Right lung (tissue), 2 donors: ENCODE measurements at regions not wholly inside any gene's neighbourhood (a gene's known extent, or its start where the extent isn't known, plus 50 kb on each side); places are given as distances from the start of the nearest gene placed in this dataset.
"Not testable (repeated sequence)": the region's sequence is repeated elsewhere in the genome, so short reads cannot be mapped to it uniquely, and the experiment has no call there.

Experiments used
- DNase-seq, 2 donors: peaks; one replicate each; pipeline ENCODE4 v3.0.0-alpha.2; 2013

DNA sequence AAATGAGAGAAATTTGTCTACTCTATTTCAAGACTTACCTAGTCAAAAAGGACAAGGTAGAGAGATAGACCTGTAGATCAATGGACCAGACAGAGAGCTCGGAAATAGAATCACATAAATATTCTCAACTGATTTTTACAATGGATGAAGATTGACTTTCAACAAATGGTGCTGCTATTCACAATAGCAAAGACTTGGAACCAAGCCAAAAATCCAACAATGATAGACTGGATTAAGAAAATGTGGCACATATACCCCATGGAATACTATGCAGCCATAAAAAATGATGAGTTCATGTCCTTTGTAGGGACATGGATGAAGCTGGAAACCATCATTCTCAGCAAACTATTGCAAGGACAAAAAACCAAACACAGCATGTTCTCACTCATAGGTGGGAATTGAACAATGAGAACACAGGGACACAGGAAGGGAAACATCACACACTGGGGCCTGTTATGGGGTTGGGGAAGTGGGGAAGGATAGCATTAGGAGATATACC is 1128.2 kb downstream of the UQCRFS1 start:
- DNase-seq, result not testable (repeated sequence)

DNA sequence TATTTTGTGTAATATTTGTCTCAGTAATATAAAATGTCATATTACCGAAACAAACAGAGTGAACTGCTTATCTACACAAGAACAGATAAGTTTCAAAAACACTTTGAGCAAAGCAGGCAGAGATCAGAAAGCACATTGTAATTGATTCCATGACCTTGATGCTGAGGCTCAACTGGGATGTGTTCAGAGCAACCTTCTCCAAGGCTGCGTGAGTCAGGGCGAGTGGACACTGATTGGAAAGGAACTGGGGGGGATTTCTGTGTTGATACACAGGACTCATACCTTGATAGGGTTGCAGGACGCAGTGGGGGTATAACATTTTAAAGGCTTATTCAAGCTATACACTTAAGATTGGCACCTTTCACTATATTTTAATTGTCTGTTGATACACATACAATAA is 1136.3 kb downstream of the UQCRFS1 start:
- DNase-seq, result no peak

DNA sequence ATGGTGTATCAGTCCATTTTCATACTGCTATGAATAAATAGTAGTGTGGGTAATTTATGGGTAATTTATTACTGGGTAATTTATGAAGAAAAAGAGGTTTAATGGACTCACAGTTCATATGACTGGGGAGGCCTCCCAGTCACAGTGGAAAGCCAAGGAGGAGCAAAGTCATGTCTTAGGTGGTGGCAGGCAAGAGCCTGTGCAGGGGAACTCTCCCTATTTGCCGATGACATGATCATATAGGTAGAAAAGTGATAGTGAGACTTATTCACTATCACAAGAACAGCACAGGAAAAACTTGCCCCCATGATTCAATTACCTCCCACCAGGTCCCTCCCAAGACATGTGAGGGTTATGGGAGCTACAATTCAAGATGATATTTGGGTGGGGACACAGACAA is 1137.7 kb downstream of the UQCRFS1 start:
- DNase-seq, result no peak

DNA sequence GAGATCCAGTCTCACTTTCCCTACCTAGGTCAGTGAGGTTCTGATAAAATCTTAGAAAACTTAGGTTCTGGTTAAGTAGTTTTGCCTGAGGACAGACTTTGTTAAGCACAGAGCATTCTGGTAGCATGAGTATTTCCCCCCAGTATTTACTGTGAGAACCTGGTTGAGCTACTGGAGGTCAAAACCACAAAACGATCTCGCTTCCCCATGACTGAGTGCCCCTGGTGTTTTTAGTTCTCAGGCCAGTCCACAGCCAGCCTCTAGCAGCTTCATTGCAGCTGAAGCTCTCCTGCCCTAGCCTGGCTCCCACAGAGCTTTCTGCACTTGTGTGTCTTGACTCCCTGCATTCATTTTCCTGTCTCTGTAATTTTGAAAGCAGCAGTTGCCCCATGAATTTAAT is 1138.2 kb downstream of the UQCRFS1 start:
- no peak for DNase-seq

DNA sequence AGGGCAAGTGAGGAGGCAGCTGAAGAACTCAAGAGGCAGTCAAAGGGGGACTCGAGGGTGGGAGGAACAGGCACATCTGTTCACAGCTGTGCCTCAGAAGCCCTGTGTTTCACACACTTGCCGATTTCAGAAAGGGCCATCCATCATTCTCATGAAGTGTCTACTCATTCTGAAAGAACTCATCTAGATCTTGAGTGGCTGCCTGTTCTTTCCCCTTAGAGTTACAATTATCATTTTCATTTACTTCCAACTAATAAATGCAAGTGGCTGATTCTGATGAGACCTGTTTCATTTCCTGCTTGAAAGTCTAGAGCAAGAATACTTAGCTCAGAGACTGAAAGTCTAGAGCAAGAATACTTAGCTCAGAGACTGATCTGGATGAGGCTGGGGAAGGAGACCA is 1145.1 kb downstream of the UQCRFS1 start:
- DNase-seq, result no peak

DNA sequence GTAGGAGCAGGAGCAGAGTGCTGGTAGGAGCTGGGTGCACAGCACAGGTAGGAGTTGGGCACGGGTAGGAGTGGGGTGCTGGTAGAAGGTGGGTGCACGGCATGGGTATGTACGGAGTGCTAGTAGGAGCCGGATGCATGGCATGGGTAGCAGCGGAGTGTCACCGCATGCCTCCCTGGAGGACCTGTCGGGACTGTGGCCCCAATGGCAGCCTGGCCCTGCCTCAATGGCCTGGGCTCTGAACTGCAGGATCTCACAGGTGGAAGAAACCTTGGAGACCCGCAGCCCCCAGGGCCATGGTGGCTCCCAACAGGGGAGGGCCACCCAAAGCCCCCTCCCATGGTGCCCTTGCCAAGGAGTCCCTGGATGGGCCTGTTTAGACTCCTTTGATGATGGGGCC is 1146.0 kb downstream of the UQCRFS1 start:
- no peak for DNase-seq

DNA sequence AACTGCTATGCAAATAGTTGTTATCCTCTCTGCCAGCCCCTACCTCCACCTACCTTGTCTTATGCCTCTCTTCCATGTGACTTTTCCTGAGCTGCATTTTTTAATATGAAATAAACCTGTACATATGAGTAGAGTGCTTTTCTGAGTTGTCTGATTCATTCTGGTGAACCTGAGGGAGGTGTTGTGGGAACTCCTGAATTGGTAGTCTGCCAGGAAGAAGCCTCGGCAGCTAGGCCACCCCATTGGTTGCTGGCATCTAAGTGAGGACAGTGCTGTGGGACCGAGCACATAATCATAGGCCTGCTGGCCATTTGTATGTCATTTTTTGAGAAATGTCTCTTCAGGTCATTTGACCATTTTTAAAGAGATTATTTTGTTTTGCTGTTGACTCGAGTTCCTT is 1146.8 kb downstream of the UQCRFS1 start:
- no peak for DNase-seq

DNA sequence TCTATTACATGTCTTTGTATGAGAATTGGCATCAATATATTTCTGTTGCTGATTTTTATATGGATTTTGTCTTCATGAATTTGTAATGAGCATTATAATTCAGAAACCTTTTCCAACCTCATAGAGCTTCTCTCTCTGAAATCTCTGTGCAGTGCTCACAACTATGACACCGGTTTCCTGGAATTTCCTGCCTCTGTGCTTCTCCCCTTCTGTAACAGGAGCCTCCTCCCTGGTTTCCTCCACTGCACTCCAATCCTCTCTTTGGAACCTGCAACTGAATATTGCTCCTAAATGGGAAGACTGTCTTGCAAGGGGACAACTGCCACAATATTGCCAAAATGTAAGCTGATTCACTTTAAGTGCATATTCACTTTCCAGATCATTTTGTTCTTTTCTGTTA is 1147.9 kb downstream of the UQCRFS1 start:
- no peak for DNase-seq

DNA sequence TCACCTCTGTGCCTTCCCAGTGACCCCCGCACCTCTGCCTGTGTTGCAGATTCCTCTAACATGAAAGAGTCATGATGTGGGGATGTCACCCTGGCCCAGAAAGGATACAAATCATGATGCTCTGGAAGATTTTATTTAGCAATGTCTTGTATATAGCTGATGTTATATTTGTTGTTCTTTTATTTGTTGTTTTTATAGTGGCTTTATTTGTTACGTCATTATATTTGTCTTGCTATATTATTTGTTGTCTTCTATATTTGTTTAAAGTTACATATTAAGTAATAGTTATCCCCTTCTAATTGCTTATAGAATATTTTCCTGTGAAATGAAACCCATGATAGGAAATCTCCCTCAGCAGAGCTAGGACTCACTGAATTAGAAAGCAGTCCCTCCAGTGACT is 1149.2 kb downstream of the UQCRFS1 start:
- DNase-seq, result no peak

DNA sequence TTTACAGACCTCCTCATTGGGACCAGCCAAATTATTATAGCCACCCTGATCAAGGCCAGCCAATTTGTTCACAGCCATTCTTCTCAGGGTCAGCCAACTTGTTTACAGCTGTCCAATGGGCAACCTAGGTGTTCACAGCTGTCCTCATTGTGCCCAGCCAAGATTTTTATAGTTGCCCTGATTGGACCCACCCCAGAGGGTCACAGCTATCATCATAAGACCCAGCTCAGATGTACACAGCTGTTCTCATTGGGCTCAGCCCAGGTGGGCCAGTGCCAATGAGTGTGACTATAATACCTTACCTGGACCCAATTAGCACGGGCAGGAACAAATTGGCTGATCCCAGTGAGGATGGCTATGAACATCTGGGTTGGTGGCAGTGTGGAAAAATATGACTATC is 1151.8 kb downstream of the UQCRFS1 start:
- DNase-seq, result no peak

DNA sequence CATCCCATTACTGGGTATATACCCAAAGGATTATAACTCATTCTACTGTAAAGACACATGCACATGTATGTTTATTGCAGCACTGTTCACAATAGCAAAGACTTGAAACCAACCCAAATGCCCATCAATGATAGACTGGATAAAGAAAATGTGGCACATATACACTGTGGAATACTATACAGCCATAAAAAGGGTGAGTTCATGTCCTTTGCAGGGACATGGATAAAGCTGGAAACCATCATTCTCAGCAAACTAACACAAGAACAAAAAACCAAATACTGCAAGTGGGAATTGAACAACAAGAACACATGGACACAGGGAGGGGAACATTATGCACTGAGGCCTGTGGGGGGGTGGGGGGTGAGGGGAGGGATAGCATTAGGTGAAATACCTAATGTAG is 1155.9 kb downstream of the UQCRFS1 start:
- DNase-seq, result not testable (repeated sequence)

DNA sequence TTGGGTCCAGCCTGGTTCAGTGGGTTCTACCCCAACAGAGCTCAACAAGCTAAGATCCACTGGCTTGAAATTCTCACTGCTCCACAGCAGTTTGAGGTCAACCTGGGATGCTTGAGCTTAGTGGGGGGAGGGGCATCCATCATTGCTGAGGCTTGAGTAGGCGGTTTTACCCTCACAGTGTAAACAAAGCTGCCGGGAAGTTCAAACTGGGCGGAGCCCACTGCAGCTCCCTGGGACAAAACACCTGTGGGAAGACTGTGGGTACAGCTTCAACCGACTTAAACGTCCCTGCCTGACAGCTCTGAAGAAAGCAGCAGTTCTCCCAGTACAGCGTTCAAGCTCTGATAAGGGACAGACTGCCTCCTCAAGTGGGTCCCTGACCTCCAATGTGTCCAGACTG is 1161.9 kb downstream of the UQCRFS1 start:
- no peak for DNase-seq

DNA sequence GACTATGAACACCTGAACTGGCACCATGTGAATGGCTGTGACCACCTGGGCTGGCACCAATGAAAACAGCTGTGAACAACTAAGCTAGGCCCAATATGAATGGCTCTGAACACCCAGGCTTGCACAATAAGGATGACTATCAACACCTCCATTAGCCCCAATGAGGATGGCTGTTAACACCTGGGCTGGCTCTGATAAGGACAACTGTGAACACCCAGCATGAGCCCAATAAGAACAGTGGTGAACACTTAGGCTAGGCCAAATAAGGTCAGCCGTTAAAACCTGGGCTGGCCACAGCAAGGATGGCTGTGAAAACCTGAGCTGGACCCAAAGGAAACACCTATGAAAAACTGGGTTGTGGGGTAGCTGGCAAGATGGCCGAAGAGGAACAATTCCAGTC is 1163.1 kb downstream of the UQCRFS1 start:
- DNase-seq, result no peak

DNA sequence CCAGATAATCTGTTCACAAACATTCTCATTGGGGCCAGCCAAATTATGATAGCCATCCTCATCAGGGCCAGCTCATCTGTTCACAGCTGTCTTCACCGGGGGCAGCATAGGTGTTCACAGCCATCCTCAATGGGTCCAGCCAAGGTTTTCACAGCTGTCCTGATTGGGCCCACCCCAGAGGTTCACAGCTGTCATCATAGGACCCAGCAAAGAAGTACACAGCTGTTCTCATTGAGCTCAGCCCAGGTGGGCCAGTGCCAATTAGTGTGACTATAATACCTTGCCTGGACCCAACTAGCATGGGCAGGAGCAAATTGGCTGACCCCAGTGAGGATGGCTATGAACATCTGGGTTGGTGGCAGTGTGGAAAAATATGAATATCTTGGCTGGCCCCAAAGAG is 1166.0 kb downstream of the UQCRFS1 start:
- DNase-seq, result no peak

DNA sequence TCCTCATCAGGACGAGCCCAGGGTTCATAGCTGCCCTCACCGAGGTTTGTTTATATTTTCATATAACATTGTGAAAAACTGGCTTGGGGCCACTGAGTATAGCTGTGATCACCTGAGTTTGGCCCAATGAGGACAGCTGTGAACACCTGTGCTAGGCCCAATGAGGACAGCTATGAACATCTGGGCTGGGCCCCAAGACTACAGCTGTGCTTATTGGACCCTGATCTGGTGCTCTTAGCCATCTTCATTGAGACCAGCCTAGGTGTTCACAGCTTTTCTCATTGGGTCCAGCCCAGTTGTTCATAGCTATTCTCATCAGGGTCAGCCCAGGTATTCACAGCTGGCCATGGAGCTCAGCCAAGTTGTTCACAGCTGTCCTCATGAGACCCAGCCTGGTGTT is 1167.3 kb downstream of the UQCRFS1 start:
- DNase-seq, result no peak

DNA sequence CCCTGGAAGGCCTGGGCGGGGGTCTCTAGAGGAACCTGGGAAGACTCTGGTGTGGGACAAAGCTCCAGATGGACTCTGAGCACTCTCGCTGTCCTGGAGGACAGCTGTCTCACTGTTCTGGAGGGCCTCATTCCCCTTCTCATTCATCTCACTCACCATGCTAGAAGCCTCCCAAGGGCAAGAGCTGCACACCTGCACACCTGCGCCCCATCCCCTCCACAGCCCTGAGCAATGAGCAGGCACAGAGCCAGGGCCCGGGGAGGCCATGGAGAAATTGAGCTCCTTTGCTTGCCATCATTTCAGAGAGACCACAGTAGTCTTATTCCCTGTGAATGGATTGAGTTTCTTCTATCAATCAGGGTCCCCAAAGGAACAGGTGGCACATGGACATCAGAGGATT is 1168.5 kb downstream of the UQCRFS1 start:
- no peak for DNase-seq

DNA sequence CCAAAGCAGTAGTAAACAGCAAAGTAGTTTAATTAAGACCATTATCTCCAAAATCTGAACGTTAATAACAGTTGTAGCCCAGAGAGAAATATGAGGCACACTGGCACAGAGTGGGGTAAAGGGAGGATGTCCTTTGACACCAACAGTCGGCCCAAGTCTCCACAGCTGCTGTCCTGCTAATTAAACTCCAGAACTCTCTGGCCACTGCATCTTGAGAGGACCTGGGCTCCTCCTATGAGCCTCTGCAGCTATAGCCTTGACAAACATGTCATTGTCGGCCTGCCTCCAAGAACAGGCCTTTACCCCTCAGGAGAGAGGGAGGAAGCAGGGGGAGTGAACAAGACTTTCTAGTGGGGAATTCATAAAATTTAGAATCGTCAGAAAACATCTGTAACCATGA is 1170.4 kb downstream of the UQCRFS1 start:
- no peak for DNase-seq

DNA sequence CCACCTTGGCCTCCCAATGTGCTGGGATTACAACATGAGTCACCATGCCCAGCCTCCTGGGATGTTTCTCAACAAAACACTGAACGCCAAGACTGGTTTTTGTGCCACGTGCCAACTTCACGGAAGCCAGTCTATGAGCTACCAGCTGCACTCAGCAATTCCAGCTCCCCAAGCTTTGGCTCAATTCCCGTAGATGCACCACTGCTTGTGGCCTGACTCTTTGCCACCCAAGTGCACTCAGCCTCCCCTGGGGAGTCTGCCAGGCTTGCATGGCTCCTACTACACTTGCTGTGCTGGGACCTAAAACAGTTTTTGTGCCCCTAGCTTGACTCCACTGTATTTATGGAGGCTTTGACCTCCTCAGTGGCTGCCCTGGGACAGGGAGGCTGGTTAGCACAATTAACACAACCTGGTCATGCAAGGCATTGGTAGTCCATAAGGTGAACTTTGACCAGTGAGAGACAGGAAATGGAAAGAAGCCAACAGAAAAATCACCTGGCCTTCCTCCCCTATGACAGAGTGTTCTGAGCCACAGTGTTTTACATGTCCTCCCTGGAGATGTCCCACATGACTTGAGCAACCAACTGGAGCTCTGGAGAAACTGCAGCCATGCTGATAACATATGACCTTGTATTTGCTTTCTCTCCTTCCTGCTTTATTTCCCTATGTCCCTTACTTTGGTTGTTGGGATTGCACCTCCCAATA is 1173.1 kb downstream of the UQCRFS1 start:
- no peak for DNase-seq

DNA sequence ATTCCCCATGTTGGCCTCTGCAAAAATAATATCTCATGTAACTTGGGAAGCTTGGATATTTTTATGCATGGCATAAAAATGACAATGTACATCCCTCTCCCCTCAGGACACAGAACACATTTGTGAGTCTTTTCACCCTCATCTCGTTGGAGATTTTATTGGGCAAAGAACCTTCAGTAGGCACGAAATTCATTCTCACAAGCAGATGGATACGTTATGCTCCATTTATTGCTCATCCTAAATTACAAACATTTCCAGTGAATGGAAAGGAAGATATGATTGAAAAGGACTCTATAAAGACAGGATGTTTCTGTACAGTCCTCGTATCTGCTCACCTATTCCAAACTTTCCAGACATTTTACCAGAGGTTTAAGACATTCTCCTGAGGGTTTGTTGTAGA is 1175.8 kb downstream of the UQCRFS1 start:
- no peak for DNase-seq

DNA sequence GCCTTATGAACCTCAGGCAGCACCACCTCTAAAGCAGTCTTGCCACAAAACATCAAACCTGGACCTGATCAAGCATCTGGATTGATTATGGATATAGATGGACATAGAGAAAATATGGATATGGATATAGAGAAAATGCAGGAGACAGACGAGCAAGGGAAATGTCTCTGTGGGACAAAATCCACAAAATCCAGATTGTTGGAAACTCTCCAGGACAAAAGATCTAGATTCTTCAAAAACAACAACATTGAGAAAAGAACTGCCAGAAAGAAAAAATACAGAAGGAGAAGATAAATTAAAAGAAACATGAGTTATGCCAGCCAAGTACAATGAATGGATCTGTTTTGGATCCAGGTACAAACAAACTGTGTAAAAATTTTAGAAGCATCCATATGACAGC is 1176.5 kb downstream of the UQCRFS1 start:
- DNase-seq, result no peak

DNA sequence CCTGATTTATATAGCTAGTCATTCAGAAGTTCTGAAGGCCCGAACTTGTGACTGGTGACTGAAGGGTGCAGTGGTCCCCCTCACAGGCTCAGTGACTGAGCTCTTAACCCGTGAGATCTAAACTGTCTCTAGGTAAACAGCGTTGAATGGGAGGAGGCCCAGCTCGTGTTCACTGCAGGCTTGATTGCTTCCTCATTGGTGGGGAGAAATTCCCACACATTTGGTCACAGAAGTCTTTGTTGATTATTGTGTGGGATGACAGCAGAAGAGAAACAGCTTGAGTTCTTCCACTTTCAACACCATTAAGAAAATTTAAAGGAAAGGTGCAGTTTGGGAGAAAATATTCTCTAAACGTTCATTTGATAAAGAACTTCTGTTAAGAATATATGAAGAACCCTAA is 1178.0 kb downstream of the UQCRFS1 start:
- no peak for DNase-seq

DNA sequence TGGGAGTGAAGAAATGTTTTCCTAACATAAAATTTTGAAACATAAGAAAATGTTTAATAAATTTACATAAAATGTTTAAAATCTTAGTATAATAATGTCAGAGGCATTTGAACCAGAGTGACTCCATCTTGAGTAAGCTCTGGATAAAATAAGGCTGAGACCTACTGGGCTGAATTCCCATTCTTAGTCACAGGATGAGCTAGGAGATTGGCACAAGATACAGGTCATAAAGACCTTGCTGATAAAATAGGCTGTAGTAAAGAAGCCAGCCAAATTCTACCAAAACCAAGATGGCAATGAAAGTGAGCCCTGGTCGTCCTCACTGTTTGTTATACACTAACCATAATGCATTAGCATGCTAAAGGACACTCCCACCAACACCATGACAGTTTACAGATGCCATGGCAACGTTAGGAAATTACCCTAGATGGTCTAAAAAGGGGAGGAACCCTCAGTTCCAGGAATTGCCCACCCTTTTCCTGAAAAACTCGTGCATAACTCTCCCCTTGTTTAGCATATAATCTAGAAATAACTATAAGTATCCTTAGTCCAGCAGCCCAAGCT is 1184.0 kb downstream of the UQCRFS1 start:
- no peak for DNase-seq

DNA sequence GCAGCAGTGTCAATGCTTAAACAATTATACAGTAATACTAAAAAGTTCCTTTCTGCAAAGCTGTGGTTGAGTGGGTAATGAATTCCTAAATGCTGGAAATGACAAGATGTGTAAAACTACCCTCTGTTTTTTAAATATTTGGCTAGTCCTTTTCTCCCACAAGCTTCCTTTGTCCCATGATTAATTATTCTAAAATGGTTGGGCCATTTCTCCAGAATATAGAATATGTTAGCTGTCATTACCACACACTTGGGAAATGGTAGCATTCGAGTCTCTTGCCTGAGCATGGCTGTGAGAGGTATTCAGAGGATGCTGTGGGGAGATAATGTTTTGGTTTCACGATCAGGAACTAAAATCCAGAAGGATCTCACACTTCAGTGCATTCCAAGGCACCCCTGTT is 1185.8 kb downstream of the UQCRFS1 start:
- DNase-seq, result no peak

DNA sequence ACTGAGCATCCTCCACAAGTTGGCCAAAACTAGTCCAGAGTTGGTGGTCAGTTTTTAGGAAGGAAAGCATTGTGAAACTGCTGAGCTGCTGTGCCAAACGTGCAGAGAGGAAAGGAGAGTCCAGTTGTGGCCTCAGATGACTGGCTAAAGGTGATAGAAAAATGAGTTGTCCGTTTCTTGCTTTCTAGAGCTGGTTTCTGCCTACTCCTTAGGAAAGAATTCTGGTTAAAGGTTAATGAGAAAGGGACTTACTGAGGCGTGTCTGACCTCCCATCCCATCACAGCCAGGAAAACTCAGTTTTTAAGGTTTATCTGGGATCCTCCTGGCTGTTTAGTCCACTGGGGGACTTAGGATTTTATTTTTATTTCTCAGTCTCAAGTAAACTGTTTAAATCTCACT is 1186.3 kb downstream of the UQCRFS1 start:
- no peak for DNase-seq
